Astrocyte (in vitro differentiated cells and primary cell): ENCODE measurements at regions not wholly inside any gene's neighbourhood (a gene's known extent, or its start where the extent isn't known, plus 50 kb on each side); places are given as distances from the start of the nearest gene placed in this dataset.

Source experiments
- DNase-seq: peaks from one replicate; pipeline ENCODE4 v3.0.0-alpha.2; 2010; ENCODE audit warnings: low read depth
- FAIRE-seq: peaks from 2 replicates; lab custom pipeline; 2011; peaks lifted over from hg19 to GRCh38; lab: Jason Lieb, UNC
- H2AFZ ChIP-seq: 2 replicates; pipeline ENCODE4 v1.6.0; 2012; ENCODE audit warnings: low read depth, low read length, inconsistent platforms
- H3K27ac ChIP-seq: 2 replicates; pipeline ENCODE4 v1.5.1; 2011; ENCODE audit warnings: low read depth, low read length, inconsistent platforms
- H3K27me3 ChIP-seq: 2 replicates; pipeline ENCODE4 v1.6.0; 2011; ENCODE audit warnings: low read length, inconsistent platforms; ENCODE audit not compliant: insufficient read depth
- H3K36me3 ChIP-seq: 2 replicates; pipeline ENCODE4 v1.5.1; 2011; ENCODE audit warnings: low read length, inconsistent platforms; ENCODE audit not compliant: insufficient read depth
- H3K4me1 ChIP-seq: 2 replicates; pipeline ENCODE4 v1.5.1; 2011; ENCODE audit warnings: low read length, inconsistent platforms; ENCODE audit not compliant: insufficient read depth
- H3K4me2 ChIP-seq: 2 replicates; pipeline ENCODE4 v1.6.0; 2012; ENCODE audit warnings: low read length, inconsistent platforms
- H3K4me3 ChIP-seq: 2 replicates; pipeline ENCODE4 v1.5.1; 2011; ENCODE audit warnings: low read depth, mild to moderate bottlenecking, low read length, inconsistent platforms; ENCODE audit not compliant: insufficient read depth
- H3K79me2 ChIP-seq: 2 replicates; pipeline ENCODE4 v1.6.0; 2012; ENCODE audit warnings: mild to moderate bottlenecking, low read length, inconsistent platforms; ENCODE audit not compliant: insufficient read depth
- H3K9ac ChIP-seq: 2 replicates; pipeline ENCODE4 v1.6.0; 2012; ENCODE audit warnings: mild to moderate bottlenecking, low read length, inconsistent platforms
- H3K9me3 ChIP-seq: 2 replicates; pipeline ENCODE4 v1.5.1; 2012; ENCODE audit warnings: low read depth, mild to moderate bottlenecking, low read length, inconsistent platforms; ENCODE audit not compliant: insufficient read depth
- H4K20me1 ChIP-seq: 2 replicates; pipeline ENCODE4 v1.6.0; 2012; ENCODE audit warnings: low read length, inconsistent platforms; ENCODE audit not compliant: insufficient read depth
- H3K27ac Mint-ChIP-seq: one replicate; pipeline ENCODE4 v1.8.0; 2021; ENCODE audit warnings: mild to moderate bottlenecking, mixed read lengths; ENCODE audit not compliant: unreplicated experiment
- H3K27me3 Mint-ChIP-seq: one replicate; pipeline ENCODE4 v1.8.0; 2021; ENCODE audit warnings: low read depth, mixed read lengths; ENCODE audit not compliant: unreplicated experiment
- H3K36me3 Mint-ChIP-seq: one replicate; pipeline ENCODE4 v1.8.0; 2021; ENCODE audit warnings: low read depth, mixed read lengths; ENCODE audit not compliant: unreplicated experiment
- H3K4me1 Mint-ChIP-seq: one replicate; pipeline ENCODE4 v1.8.0; 2021; ENCODE audit warnings: low read depth, mixed read lengths; ENCODE audit not compliant: unreplicated experiment
- H3K4me3 Mint-ChIP-seq: one replicate; pipeline ENCODE4 v1.8.0; 2021; ENCODE audit warnings: mild to moderate bottlenecking, moderate library complexity, mixed read lengths; ENCODE audit not compliant: unreplicated experiment
- H3K9me3 Mint-ChIP-seq: one replicate; pipeline ENCODE4 v1.8.0; 2021; ENCODE audit warnings: mild to moderate bottlenecking, mixed read lengths; ENCODE audit not compliant: unreplicated experiment
- CTCF ChIP-seq: IDR thresholded peaks from 2 replicates; pipeline ENCODE4 v1.5.1; 2011; ENCODE audit warnings: low read depth, mild to moderate bottlenecking, inconsistent platforms, low read length, moderate library complexity; ENCODE audit not compliant: insufficient read depth
- EZH2 ChIP-seq: IDR thresholded peaks from 2 replicates; pipeline ENCODE4 v1.6.1; 2012; ENCODE audit warnings: mild to moderate bottlenecking, low read length, inconsistent platforms; ENCODE audit not compliant: insufficient read depth

- no peak for TF ChIP-seq CTCF
- no peak for TF ChIP-seq EZH2
- no peaks in the 10 kb centered on the region for H3K27me3 ChIP-seq
- no peaks in the 10 kb centered on the region for H3K79me2 ChIP-seq
- no peaks in the 10 kb centered on the region for H3K4me1 Mint-ChIP-seq
- no peaks in the 10 kb centered on the region for H3K36me3 ChIP-seq
- DNase-seq: no peak
- no peaks in the 10 kb centered on the region for H3K27me3 Mint-ChIP-seq
- H4K20me1 ChIP-seq: no peaks in the 10 kb centered on the region
- H3K36me3 Mint-ChIP-seq: no peaks in the 10 kb centered on the region
- no peaks in the 10 kb centered on the region for H3K4me1 ChIP-seq
- H3K4me3 Mint-ChIP-seq: no peak overlapping the region
- H3K9me3 Mint-ChIP-seq: no peaks in the 10 kb centered on the region
- no peak overlapping the region for H3K27ac Mint-ChIP-seq
- FAIRE-seq: no peak
- H3K4me2 ChIP-seq: no peak overlapping the region
- H3K4me3 ChIP-seq: no peak overlapping the region
- H3K9ac ChIP-seq: no peak overlapping the region
- no peak overlapping the region for H2AFZ ChIP-seq
- H3K9me3 ChIP-seq: no peaks in the 10 kb centered on the region
- H3K27ac ChIP-seq: no peak overlapping the region
These were observed 322.8 kb upstream of the SORCS1 start for GRCh38 chr10:107487284-107487683.

GRCh38 chr10:107485019-107485418, 320.5 kb upstream of the SORCS1 start:
- H3K27me3 Mint-ChIP-seq: no peaks in the 10 kb centered on the region
- H3K27ac ChIP-seq: no peak overlapping the region
- H3K9me3 Mint-ChIP-seq: no peaks in the 10 kb centered on the region
- H3K9ac ChIP-seq: no peak overlapping the region
- no peak overlapping the region for H2AFZ ChIP-seq
- no peaks in the 10 kb centered on the region for H3K36me3 ChIP-seq
- H3K79me2 ChIP-seq: no peaks in the 10 kb centered on the region
- no peaks in the 10 kb centered on the region for H3K27me3 ChIP-seq
- no peaks in the 10 kb centered on the region for H3K4me1 Mint-ChIP-seq
- no peak for DNase-seq
- no peak for FAIRE-seq
- no peaks in the 10 kb centered on the region for H3K4me1 ChIP-seq
- no peaks in the 10 kb centered on the region for H3K36me3 Mint-ChIP-seq
- no peak overlapping the region for H3K4me3 Mint-ChIP-seq
- H3K4me3 ChIP-seq: no peak overlapping the region
- no peak overlapping the region for H3K4me2 ChIP-seq
- H3K9me3 ChIP-seq: no peaks in the 10 kb centered on the region
- no peak overlapping the region for H3K27ac Mint-ChIP-seq
- TF ChIP-seq EZH2 (no peak), CTCF (no peak)
- H4K20me1 ChIP-seq: no peaks in the 10 kb centered on the region

DNA sequence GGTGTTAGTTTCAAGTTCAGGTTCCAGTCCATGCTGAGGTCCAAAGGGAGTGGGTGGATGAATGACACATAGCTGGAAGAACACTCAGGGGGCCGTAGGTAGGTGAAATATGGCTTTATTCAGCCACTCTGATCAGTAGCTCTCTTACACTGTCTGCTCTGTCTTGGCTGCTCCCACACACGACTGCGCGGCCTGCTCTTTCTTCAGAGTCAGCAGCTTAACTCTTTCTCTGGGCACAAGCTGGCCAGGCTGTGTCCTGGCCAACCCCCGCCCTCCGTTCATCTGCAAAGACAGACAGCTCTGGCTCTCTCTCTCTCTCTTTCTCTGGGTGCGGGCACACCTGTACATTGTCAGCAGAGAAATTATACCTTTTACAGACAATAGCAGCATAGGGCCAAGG, 317.4 kb upstream of the SORCS1 start:
- Histone ChIP-seq H3K36me3 (no peaks in the 10 kb centered on the region), H3K27me3 (no peaks in the 10 kb centered on the region), H3K4me2 (no peak overlapping the region), H3K9ac (no peak overlapping the region), H3K9me3 (no peaks in the 10 kb centered on the region), H3K4me3 (no peak overlapping the region), H2AFZ (no peak overlapping the region), H4K20me1 (no peaks in the 10 kb centered on the region), H3K27ac (no peak overlapping the region), H3K4me1 (no peaks in the 10 kb centered on the region), H3K79me2 (no peaks in the 10 kb centered on the region)
- H3K9me3 Mint-ChIP-seq: no peaks in the 10 kb centered on the region
- TF ChIP-seq EZH2: no peak
- no peak for TF ChIP-seq CTCF
- FAIRE-seq (no peak), DNase-seq (no peak)
- no peaks in the 10 kb centered on the region for H3K27me3 Mint-ChIP-seq
- H3K36me3 Mint-ChIP-seq: no peaks in the 10 kb centered on the region
- H3K27ac Mint-ChIP-seq: no peak overlapping the region
- no peaks in the 10 kb centered on the region for H3K4me1 Mint-ChIP-seq
- no peak overlapping the region for H3K4me3 Mint-ChIP-seq
